Caco-2 (cell line): ENCODE measurements at regions not wholly inside any gene's neighbourhood (a gene's known extent, or its start where the extent isn't known, plus 50 kb on each side); places are given as distances from the start of the nearest gene placed in this dataset.

Experiments used
- BruUV-seq: library from RNA; stranded (reverse); fragments of 400-500 nt; replicated peaks from 2 replicates; lab custom pipeline; 2021; lab: Mats Ljungman, UMichigan
- CTCF ChIA-PET: fragments of 300-600 bp; sonication (Branson Sonifier 250); formaldehyde crosslinking; loops from one replicate; lab custom pipeline; 2022; ENCODE audit warnings: antibody characterized with exemption; lab: Charles Lee
- POLR2A ChIA-PET: fragments of 300-600 bp; sonication (Branson Sonifier 250); formaldehyde crosslinking; loops from one replicate; lab custom pipeline; 2022; ENCODE audit warnings: antibody characterized with exemption; lab: Charles Lee
- DNase-seq, 2 experiments: peaks; one replicate each; pipeline versions ENCODE4 v3.0.0 to v3.0.0-alpha.2; 2020 to 2022
- H3K27me3 ChIP-seq: replicated peaks from 2 replicates; pipeline ENCODE4 v1.6.0; 2011; ENCODE audit warnings: low read length; ENCODE audit not compliant: control insufficient read depth, insufficient read depth
- H3K36me3 ChIP-seq: 2 replicates; pipeline ENCODE4 v1.5.1; 2011; ENCODE audit warnings: low read length; ENCODE audit not compliant: control insufficient read depth, insufficient read depth
- H3K4me1 ChIP-seq: fragments of 250-450 bp; sonication (Bioruptor Pico); 2 replicates; pipeline ENCODE4 v1.5.1; 2020; ENCODE audit warnings: mild to moderate bottlenecking
- H3K4me3 ChIP-seq: 2 replicates; pipeline ENCODE4 v1.5.1; 2011; ENCODE audit warnings: low read depth, mild to moderate bottlenecking, control low read depth, low read length
- H3K9me3 ChIP-seq: fragments of 250-450 bp; sonication (Bioruptor Pico); 2 replicates; pipeline ENCODE4 v1.5.1; 2020; ENCODE audit warnings: mild to moderate bottlenecking, moderate library complexity
- H3K27ac Mint-ChIP-seq: one replicate; pipeline ENCODE4 v1.8.0; 2022; ENCODE audit warnings: mixed read lengths; ENCODE audit not compliant: unreplicated experiment
- H3K27me3 Mint-ChIP-seq: one replicate; pipeline ENCODE4 v1.8.0; 2022; ENCODE audit warnings: mixed read lengths; ENCODE audit not compliant: insufficient read depth, unreplicated experiment
- H3K36me3 Mint-ChIP-seq: one replicate; pipeline ENCODE4 v1.8.0; 2022; ENCODE audit warnings: mild to moderate bottlenecking, mixed read lengths; ENCODE audit not compliant: insufficient read depth, unreplicated experiment
- H3K4me1 Mint-ChIP-seq: one replicate; pipeline ENCODE4 v1.8.0; 2022; ENCODE audit warnings: low read depth, mixed read lengths; ENCODE audit not compliant: unreplicated experiment
- H3K4me3 Mint-ChIP-seq: one replicate; pipeline ENCODE4 v1.8.0; 2022; ENCODE audit warnings: mild to moderate bottlenecking, moderate library complexity, mixed read lengths; ENCODE audit not compliant: unreplicated experiment
- H3K9me3 Mint-ChIP-seq: one replicate; pipeline ENCODE4 v1.8.0; 2022; ENCODE audit warnings: mixed read lengths; ENCODE audit not compliant: unreplicated experiment
- intact Hi-C: fragments of 100-400 bp; cut with micrococcal nuclease; formaldehyde crosslinking; loops from one replicate; pipeline ENCODE4 v1.10.0; 2022; ENCODE audit not compliant: unreplicated experiment
- TF ChIP-seq, protein P1 (sequence below), 2 experiments: fragments of 200-600 bp in 1 of 2; IDR thresholded peaks; 1 replicate in 1 of 2; 2 replicates in 1 of 2; pipeline versions ENCODE4 v1.5.1 to v1.8.0; 2011 to 2022; ENCODE audit warnings: antibody characterized with exemption in 1 of 2, control low read depth in 1 of 2, inconsistent platforms in 1 of 2, low read depth in 1 of 2, low read length in 1 of 2, mild to moderate bottlenecking in 1 of 2, moderate library complexity in 1 of 2; ENCODE audit not compliant: insufficient read depth in 1 of 2, severe bottlenecking in 1 of 2, unreplicated experiment in 1 of 2

DNA sequence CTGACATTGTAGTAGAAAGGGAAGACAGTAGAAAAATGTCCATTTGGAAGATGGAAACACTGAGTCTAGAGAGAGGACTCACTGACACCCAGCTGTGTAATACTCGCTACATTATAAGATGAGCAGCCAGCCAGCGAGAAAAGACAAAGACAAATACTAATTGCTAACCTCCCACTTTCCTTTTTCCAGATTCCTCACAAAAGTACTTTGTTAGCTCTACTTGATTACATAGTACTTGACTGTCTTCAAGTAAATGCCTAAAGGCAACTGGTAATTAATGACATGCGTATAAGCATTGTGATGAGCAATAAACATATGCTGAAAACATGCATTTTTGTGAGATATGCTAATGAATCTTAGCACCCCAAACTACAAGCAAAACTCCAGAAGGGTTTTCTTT lies 363.1 kb downstream of the GPAM start:
- no peak overlapping the region for H3K4me3 ChIP-seq
- H3K9me3 ChIP-seq = no peaks in the 10 kb centered on the region
- H3K4me1 ChIP-seq = no peaks in the 10 kb centered on the region
- no peak for DNase-seq
- Mint-ChIP-seq H3K9me3 (no peaks in the 10 kb centered on the region), H3K27ac (no peak overlapping the region), H3K27me3 (peaks cover 3% of the 10 kb centered on the region), H3K4me3 (no peak overlapping the region), H3K36me3 (no peaks in the 10 kb centered on the region), H3K4me1 (no peaks in the 10 kb centered on the region)
- CTCF ChIA-PET = no interaction called here
- H3K27me3 ChIP-seq = no peaks in the 10 kb centered on the region
- no TSS peak for BruUV-seq
- intact Hi-C loops = no loop called here
- POLR2A ChIA-PET = no interaction called here
- H3K36me3 ChIP-seq = no peaks in the 10 kb centered on the region
- TF ChIP-seq, protein P1, sequence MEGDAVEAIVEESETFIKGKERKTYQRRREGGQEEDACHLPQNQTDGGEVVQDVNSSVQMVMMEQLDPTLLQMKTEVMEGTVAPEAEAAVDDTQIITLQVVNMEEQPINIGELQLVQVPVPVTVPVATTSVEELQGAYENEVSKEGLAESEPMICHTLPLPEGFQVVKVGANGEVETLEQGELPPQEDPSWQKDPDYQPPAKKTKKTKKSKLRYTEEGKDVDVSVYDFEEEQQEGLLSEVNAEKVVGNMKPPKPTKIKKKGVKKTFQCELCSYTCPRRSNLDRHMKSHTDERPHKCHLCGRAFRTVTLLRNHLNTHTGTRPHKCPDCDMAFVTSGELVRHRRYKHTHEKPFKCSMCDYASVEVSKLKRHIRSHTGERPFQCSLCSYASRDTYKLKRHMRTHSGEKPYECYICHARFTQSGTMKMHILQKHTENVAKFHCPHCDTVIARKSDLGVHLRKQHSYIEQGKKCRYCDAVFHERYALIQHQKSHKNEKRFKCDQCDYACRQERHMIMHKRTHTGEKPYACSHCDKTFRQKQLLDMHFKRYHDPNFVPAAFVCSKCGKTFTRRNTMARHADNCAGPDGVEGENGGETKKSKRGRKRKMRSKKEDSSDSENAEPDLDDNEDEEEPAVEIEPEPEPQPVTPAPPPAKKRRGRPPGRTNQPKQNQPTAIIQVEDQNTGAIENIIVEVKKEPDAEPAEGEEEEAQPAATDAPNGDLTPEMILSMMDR (IDR thresholded peaks at IDR 0.05; ENCODE audit: insufficient read depth in 1 of 2, low read depth in 1 of 2, low read length in 1 of 2, severe bottlenecking in 1 of 2, unreplicated experiment in 1 of 2) = no peak

DNA sequence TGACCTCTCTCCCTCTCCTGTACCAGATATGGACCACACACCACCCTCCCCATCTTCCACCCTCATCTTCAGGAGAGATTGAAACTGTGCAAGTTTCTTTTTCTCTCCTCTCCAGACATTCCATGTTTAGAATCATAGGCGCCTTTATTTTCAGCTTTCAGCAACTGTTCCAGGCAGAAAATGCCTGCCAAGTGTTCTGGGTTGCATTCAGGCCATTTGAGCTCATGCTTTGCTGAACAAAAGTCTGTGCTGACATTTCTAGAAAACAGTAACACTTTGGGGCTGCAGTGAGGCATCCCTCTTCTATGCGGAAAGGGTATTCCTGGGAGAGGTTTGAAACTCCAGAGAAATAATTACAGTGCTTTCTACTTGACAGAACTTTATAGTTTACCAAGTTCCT lies 361.7 kb downstream of the GPAM start:
- Histone ChIP-seq H3K4me3 (no peak overlapping the region), H3K9me3 (no peaks in the 10 kb centered on the region), H3K4me1 (no peaks in the 10 kb centered on the region), H3K27me3 (no peaks in the 10 kb centered on the region), H3K36me3 (no peaks in the 10 kb centered on the region)
- no peaks in the 10 kb centered on the region for H3K9me3 Mint-ChIP-seq
- no peaks in the 10 kb centered on the region for H3K36me3 Mint-ChIP-seq
- intact Hi-C loops = no loop called here
- H3K27ac Mint-ChIP-seq = no peak overlapping the region
- peaks cover 7% of the 10 kb centered on the region for H3K27me3 Mint-ChIP-seq
- no TSS peak for BruUV-seq
- CTCF ChIA-PET = no interaction called here
- POLR2A ChIA-PET = no interaction called here
- no peaks in the 10 kb centered on the region for H3K4me1 Mint-ChIP-seq
- H3K4me3 Mint-ChIP-seq = no peak overlapping the region
- TF ChIP-seq, protein P1 (IDR thresholded peaks at IDR 0.05; ENCODE audit: insufficient read depth in 1 of 2, low read depth in 1 of 2, low read length in 1 of 2, severe bottlenecking in 1 of 2, unreplicated experiment in 1 of 2) = no peak
- no peak for DNase-seq

DNA sequence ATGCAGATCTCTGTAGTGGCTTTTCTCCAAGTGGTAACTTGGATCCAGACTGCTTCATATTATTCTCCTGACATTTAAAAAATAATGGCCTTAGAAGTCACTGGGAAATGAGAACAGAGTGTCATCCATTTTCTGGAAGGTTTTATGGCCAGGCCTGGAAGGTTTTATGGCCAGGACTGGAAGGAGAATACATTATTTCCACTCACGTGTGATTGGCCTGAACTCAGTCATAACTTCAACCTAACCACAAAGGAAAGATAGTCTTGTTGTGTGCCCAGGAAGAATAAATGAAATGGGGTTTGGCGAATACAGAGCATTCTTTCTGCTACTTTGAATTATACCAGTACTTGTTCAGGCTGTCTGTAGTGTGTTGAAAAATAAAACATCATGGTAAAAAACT lies 360.9 kb downstream of the GPAM start:
- Histone ChIP-seq H3K4me3 (no peak overlapping the region), H3K36me3 (no peaks in the 10 kb centered on the region), H3K4me1 (no peaks in the 10 kb centered on the region), H3K9me3 (no peaks in the 10 kb centered on the region), H3K27me3 (no peaks in the 10 kb centered on the region)
- BruUV-seq = no TSS peak
- H3K4me3 Mint-ChIP-seq = no peak overlapping the region
- DNase-seq = no peak
- no peak overlapping the region for H3K27ac Mint-ChIP-seq
- H3K27me3 Mint-ChIP-seq = peaks cover 7% of the 10 kb centered on the region
- H3K4me1 Mint-ChIP-seq = no peaks in the 10 kb centered on the region
- TF ChIP-seq, protein P1 (IDR thresholded peaks at IDR 0.05; ENCODE audit: insufficient read depth in 1 of 2, low read depth in 1 of 2, low read length in 1 of 2, severe bottlenecking in 1 of 2, unreplicated experiment in 1 of 2) = no peak
- intact Hi-C loops = no loop called here
- POLR2A ChIA-PET = no interaction called here
- H3K36me3 Mint-ChIP-seq = no peaks in the 10 kb centered on the region
- H3K9me3 Mint-ChIP-seq = no peaks in the 10 kb centered on the region
- CTCF ChIA-PET = no interaction called here
